ENCODE measurements at regions not wholly inside any gene's neighbourhood (a gene's known extent, or its start where the extent isn't known, plus 50 kb on each side); places are given as distances from the start of the nearest gene placed in this dataset.

GRCh38 chr4:16322183-16322582 is 95.9 kb upstream of the TAPT1 start:
- TF ChIP-seq E4F1 (CRISPR knock-in tag; IDR thresholded peaks at IDR 0.05; ENCODE audit: borderline replicate concordance) (no peak), SIRT6 (IDR thresholded peaks at IDR 0.05; ENCODE audit: low read depth, low read length) (no peak), POLR2A (conservative IDR thresholded peaks at IDR 0.05) (no peak), FOXA3 (CRISPR knock-in tag; conservative IDR thresholded peaks at IDR 0.05 in 1 of 2, IDR thresholded peaks at IDR 0.05 in 1 of 2) (no peak), CEBPZ (IDR thresholded peaks at IDR 0.05; ENCODE audit: borderline replicate concordance, low read depth, low read length) (no peak), MAFK (IDR thresholded peaks at IDR 0.05; ENCODE audit: low read length) (no peak)
